ENCODE measurements at regions not wholly inside any gene's neighbourhood (a gene's known extent, or its start where the extent isn't known, plus 50 kb on each side); places are given as distances from the start of the nearest gene placed in this dataset.

DNA sequence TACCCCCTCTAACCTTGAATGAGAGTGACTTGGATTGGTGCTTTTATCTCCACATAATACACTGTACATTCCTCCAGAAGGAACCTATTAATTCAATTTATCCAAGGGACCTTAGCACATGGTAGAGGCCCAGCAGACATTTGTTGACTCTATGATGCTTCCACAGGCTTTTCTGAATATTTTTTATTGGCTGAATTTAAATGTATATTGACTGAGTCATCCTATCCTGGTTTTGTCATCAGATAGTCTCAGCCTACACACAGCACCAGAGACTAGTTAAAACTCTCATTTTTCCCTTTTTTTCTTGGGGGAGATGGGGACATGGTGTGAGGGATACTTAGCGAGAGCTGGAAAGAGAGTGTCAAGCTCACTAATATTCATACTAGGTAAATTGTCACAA lies 101.6 kb downstream of the LRRC30 start:
- no peaks in the 10 kb centered on the region for H3K23me2 ChIP-seq (ENCODE audit: insufficient read length, low read depth, low read length, poor library complexity, severe bottlenecking)
- TF ChIP-seq, protein P1, sequence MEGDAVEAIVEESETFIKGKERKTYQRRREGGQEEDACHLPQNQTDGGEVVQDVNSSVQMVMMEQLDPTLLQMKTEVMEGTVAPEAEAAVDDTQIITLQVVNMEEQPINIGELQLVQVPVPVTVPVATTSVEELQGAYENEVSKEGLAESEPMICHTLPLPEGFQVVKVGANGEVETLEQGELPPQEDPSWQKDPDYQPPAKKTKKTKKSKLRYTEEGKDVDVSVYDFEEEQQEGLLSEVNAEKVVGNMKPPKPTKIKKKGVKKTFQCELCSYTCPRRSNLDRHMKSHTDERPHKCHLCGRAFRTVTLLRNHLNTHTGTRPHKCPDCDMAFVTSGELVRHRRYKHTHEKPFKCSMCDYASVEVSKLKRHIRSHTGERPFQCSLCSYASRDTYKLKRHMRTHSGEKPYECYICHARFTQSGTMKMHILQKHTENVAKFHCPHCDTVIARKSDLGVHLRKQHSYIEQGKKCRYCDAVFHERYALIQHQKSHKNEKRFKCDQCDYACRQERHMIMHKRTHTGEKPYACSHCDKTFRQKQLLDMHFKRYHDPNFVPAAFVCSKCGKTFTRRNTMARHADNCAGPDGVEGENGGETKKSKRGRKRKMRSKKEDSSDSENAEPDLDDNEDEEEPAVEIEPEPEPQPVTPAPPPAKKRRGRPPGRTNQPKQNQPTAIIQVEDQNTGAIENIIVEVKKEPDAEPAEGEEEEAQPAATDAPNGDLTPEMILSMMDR (conservative IDR thresholded peaks at IDR 0.05): no peak

More for the DNA sequence above, 101.6 kb downstream of the LRRC30 start:
- H3K56ac ChIP-seq (ENCODE audit: insufficient read length, low read depth, low read length): no peak overlapping the region
- no peak overlapping the region for H4K5ac ChIP-seq (ENCODE audit: insufficient read length, low read depth, low read length)
- no peak overlapping the region for H3K27ac Mint-ChIP-seq
- H2BK120ac ChIP-seq (ENCODE audit: low read depth, low read length, poor library complexity, severe bottlenecking): no peak overlapping the region
- H2AFZ ChIP-seq (ENCODE audit: low read length): no peak overlapping the region
- H3K27me3 ChIP-seq (ENCODE audit: insufficient read depth, low read length): no peaks in the 10 kb centered on the region
- H3K9me3 ChIP-seq (ENCODE audit: control insufficient read depth, low read depth, low read length): no peaks in the 10 kb centered on the region
- no CpG with 5 or more reads among the region's 1 CpG for WGBS (ENCODE audit: extremely low coverage, insufficient read length, low lambda C conversion rate)
- H3K14ac ChIP-seq (ENCODE audit: insufficient read depth, low read length): no peak overlapping the region
- no peak overlapping the region for H2BK15ac ChIP-seq (ENCODE audit: low read depth, low read length)
- H4K8ac ChIP-seq (replicated peaks; ENCODE audit: insufficient read length, low read depth, low read length): no peak overlapping the region
- H3K9ac ChIP-seq (ENCODE audit: extremely low read depth, insufficient read length, low read length): no peak overlapping the region
- H4K91ac ChIP-seq (ENCODE audit: insufficient read length, low read depth, low read length): no peak overlapping the region
- H3K23ac ChIP-seq (ENCODE audit: insufficient read length, low read depth, low read length): no peak overlapping the region
- peaks cover 0 to 3% of the 10 kb centered on the region in 2 experiments; a peak in 1 of 5 replicates for H3K9me3 Mint-ChIP-seq
- no peaks in the 10 kb centered on the region; the same call in 1 of the 2 replicates for H3K27me3 Mint-ChIP-seq (ENCODE audit: low read depth)
- H3K79me1 ChIP-seq (ENCODE audit: insufficient read depth, low read depth, low read length, poor library complexity, severe bottlenecking): no peaks in the 10 kb centered on the region
- H2AK5ac ChIP-seq (ENCODE audit: insufficient read length, low read length): no peak overlapping the region
- H3K18ac ChIP-seq (ENCODE audit: insufficient read length, low read depth, low read length): no peak overlapping the region
- no peak overlapping the region for H2BK12ac ChIP-seq (ENCODE audit: insufficient read length, low read depth, low read length)
- no peak overlapping the region for H3K4me2 ChIP-seq (ENCODE audit: insufficient read depth, insufficient read length, low read length)
- no peaks in the 10 kb centered on the region for H4K20me1 ChIP-seq (ENCODE audit: control insufficient read depth, insufficient read depth, insufficient read length)
- no peaks in the 10 kb centered on the region for H3K79me2 ChIP-seq (ENCODE audit: insufficient read depth, low read length)
- no peak overlapping the region for H3K27ac ChIP-seq (ENCODE audit: insufficient read length, low read depth, low read length)
- no peak overlapping the region for H3K4me3 Mint-ChIP-seq
- no peak overlapping the region for H3K4ac ChIP-seq (ENCODE audit: low read depth, low read length)
- H3K4me1 Mint-ChIP-seq: peaks cover 4% of the 10 kb centered on the region in 2 experiments; a peak in 3 of 4 replicates
- no peak for DNase-seq
- H3T11ph ChIP-seq (ENCODE audit: low read length): no peak overlapping the region
- no peaks in the 10 kb centered on the region for H3K36me3 Mint-ChIP-seq (ENCODE audit: insufficient read depth in 1 of 3, low read depth in 3 of 3)
- no peaks in the 10 kb centered on the region for H3K4me1 ChIP-seq (ENCODE audit: insufficient read depth, low read length)
- no peak overlapping the region for H2BK5ac ChIP-seq (ENCODE audit: insufficient read length, low read length)
- no peak overlapping the region for H2BK20ac ChIP-seq (ENCODE audit: low read depth, low read length, poor library complexity, severe bottlenecking)

All from H9 (cell line).